Fibroblast of pulmonary artery (primary cell): ENCODE measurements at regions not wholly inside any gene's neighbourhood (a gene's known extent, or its start where the extent isn't known, plus 50 kb on each side); places are given as distances from the start of the nearest gene placed in this dataset.

Source experiments
- DNase-seq: peaks from one replicate; pipeline ENCODE4 v3.0.0-alpha.2; 2010; ENCODE audit warnings: low read depth
- H3K4me3 ChIP-seq: replicated peaks from 2 replicates; pipeline ENCODE4 v1.5.1; 2011; ENCODE audit warnings: low read depth, mild to moderate bottlenecking, control low read depth, low read length, moderate library complexity
- CTCF ChIP-seq: IDR thresholded peaks from 2 replicates; pipeline ENCODE4 v1.5.1; 2011; ENCODE audit warnings: mild to moderate bottlenecking, control low read depth, low read length, inconsistent platforms; ENCODE audit errors: missing control alignments

GRCh38 chr9:11743356-11743755 lies 949.8 kb upstream of the TYRP1 start:
- no peak for TF ChIP-seq CTCF
- no peak overlapping the region for H3K4me3 ChIP-seq
- DNase-seq, result no peak

- no peak for DNase-seq
- H3K4me3 ChIP-seq, result no peak overlapping the region
- TF ChIP-seq CTCF, result no peak
Measured at GRCh38 chr9:11749396-11749795, 943.8 kb upstream of the TYRP1 start.

- no peak for DNase-seq
- no peak for TF ChIP-seq CTCF
- no peak overlapping the region for H3K4me3 ChIP-seq
Measured at GRCh38 chr9:11755951-11756350, 937.2 kb upstream of the TYRP1 start.

- TF ChIP-seq CTCF, result no peak
- H3K4me3 ChIP-seq, result no peak overlapping the region
- no peak for DNase-seq
Measured at GRCh38 chr9:11757408-11757807, 935.8 kb upstream of the TYRP1 start.

GRCh38 chr9:11758016-11758415 lies 935.2 kb upstream of the TYRP1 start:
- no peak for DNase-seq
- no peak overlapping the region for H3K4me3 ChIP-seq
- TF ChIP-seq CTCF, result no peak

GRCh38 chr9:11779971-11780370 lies 913.2 kb upstream of the TYRP1 start:
- DNase-seq, result no peak
- TF ChIP-seq CTCF, result no peak
- no peak overlapping the region for H3K4me3 ChIP-seq

- H3K4me3 ChIP-seq, result no peak overlapping the region
- TF ChIP-seq CTCF, result no peak
- DNase-seq, result no peak
Measured at GRCh38 chr9:11792870-11793269, 900.3 kb upstream of the TYRP1 start.
